H7 (cell line): ENCODE measurements at regions not wholly inside any gene's neighbourhood (a gene's known extent, or its start where the extent isn't known, plus 50 kb on each side); places are given as distances from the start of the nearest gene placed in this dataset.

Source experiments
- DNase-seq: peaks from one replicate; pipeline ENCODE4 v3.0.0; 2012
- H3K27me3 ChIP-seq: 2 replicates; pipeline ENCODE4 v1.6.0; 2011; ENCODE audit warnings: mild to moderate bottlenecking, low read length; ENCODE audit not compliant: control insufficient read depth, insufficient read depth
- H3K36me3 ChIP-seq: replicated peaks from 2 replicates; pipeline ENCODE4 v1.5.1; 2011; ENCODE audit warnings: low read length; ENCODE audit not compliant: control insufficient read depth, insufficient read depth
- H3K4me3 ChIP-seq: 2 replicates; pipeline ENCODE4 v1.5.1; 2011; ENCODE audit warnings: low read depth, mild to moderate bottlenecking, control low read depth, low read length, moderate library complexity; ENCODE audit not compliant: insufficient read depth

DNA sequence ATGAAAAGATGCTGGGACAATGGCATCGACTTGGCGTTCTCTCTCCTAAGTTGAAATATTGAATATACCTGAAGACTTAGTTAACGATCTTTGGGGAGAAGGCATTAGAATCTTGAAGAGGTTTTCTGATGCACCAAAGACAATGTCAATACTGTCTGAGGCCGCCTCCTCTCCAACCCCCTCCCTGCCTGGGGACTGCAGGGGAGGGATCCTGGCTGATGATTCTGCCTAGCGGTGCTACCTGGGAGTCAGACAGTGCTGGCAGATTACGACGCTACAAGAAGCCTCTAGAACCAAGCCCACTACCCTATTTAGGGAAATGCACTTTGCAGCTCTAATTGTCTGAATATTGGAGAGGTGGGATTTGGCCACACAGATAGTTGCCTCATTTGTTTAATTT is 145.6 kb upstream of the HABP2 start:
- Histone ChIP-seq H3K4me3 (no peak overlapping the region), H3K27me3 (peaks cover 2% of the 10 kb centered on the region), H3K36me3 (no peaks in the 10 kb centered on the region)
- DNase-seq, result peak; percentile 63

DNA sequence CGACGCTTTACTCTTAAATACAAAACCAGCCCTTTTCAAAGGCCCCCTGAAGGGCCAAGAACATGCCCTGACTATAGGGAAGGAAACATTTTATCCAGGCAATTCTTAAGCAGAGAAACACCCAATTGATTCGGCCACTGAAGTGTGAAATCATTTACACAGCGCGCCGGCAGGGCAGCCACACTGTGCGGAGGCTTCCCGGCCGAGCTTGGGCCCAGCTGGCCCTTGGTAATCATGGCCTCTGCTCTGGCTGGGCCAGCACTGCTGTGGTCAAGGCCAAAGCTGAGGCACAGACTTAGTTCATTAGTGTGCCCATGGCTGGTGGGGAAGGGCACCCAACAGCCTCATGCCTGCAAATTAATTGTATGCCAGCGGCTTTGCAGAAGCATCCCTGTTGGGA is 143.7 kb upstream of the HABP2 start:
- no peak for DNase-seq
- Histone ChIP-seq H3K27me3 (peaks cover 2% of the 10 kb centered on the region), H3K36me3 (no peaks in the 10 kb centered on the region), H3K4me3 (no peak overlapping the region)

GRCh38 chr10:113410618-113411017 is 142.2 kb upstream of the HABP2 start:
- peaks cover 2% of the 10 kb centered on the region for H3K27me3 ChIP-seq
- no peaks in the 10 kb centered on the region for H3K36me3 ChIP-seq
- H3K4me3 ChIP-seq, result no peak overlapping the region
- DNase-seq, result peak; percentile 46

DNA sequence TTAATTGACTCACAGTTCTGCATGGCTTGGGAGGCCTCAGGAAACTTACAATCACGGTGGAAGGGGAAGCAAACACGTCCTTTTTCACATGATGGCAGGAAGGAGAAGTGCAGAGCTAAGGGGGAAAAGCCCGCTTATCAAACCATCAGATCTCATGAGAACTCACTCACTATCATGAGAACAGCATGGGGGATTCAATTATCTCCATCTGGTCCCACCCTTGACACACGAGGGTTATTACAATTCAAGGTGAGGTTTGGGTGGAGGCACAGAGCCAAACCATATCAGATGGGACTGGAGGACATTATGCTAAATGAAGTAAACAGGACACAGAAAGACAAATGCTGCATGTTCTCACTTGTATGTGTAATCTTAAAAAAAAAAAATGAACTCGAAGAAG is 141.4 kb upstream of the HABP2 start:
- no peak for DNase-seq
- Histone ChIP-seq H3K4me3 (no peak overlapping the region), H3K36me3 (no peaks in the 10 kb centered on the region), H3K27me3 (peaks cover 2% of the 10 kb centered on the region; the same call in 1 of the 2 replicates)

DNA sequence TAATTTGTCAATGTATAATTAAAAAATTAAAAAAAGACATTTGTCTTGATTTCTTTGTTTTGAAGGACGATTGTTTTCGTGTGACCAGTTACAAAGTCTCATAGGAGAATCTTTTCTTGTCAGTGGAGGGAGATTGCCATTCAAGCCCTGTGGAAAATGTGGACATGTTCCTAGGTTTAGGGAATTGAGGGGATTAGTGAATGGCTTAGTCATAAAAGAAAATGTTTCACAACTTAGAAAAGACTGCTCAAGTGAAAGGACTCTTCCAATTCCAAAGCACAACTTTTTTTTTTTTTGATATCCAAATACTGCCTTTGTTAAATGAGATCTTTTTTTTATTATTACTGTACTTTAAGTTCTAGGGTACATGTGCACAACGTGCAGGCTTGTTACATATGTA is 140.7 kb upstream of the HABP2 start:
- DNase-seq, result no peak
- no peaks in the 10 kb centered on the region for H3K36me3 ChIP-seq
- H3K4me3 ChIP-seq, result no peak overlapping the region
- peaks cover 2% of the 10 kb centered on the region; the same call in 1 of the 2 replicates for H3K27me3 ChIP-seq

DNA sequence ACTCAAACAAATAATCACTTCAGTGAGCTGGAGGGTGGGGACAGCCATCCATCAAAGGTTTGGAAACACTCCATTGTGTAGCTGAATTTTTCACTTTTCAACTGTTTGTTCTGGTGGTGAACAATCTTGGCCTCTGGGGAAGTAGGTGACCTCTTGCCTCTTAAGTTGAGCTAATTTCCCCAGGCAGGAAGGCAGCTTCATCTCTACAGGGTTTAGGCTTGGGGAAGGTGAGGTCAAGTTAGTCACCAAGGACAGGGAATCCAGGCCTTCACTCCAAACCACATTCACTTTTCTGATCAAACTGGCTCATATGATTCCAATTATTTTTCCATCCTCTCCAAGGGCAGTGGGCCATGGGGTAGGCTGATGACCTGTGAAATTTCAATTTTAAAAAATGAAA is 138.3 kb upstream of the HABP2 start:
- no peak for DNase-seq
- H3K4me3 ChIP-seq, result no peak overlapping the region

GRCh38 chr10:113415246-113415645 is 137.6 kb upstream of the HABP2 start:
- Histone ChIP-seq H3K4me3 (no peak overlapping the region), H3K36me3 (no peaks in the 10 kb centered on the region), H3K27me3 (no peaks in the 10 kb centered on the region)
- DNase-seq, result no peak

More for the DNA sequence above, 138.3 kb upstream of the HABP2 start:
- Histone ChIP-seq H3K36me3 (no peaks in the 10 kb centered on the region), H3K27me3 (no peaks in the 10 kb centered on the region)

- H3K4me3 ChIP-seq, result no peak overlapping the region
- DNase-seq, result no peak
- H3K27me3 ChIP-seq, result no peaks in the 10 kb centered on the region
- H3K36me3 ChIP-seq, result no peaks in the 10 kb centered on the region
Measured at GRCh38 chr10:113420057-113420732, 132.7 kb upstream of the HABP2 start.

DNA sequence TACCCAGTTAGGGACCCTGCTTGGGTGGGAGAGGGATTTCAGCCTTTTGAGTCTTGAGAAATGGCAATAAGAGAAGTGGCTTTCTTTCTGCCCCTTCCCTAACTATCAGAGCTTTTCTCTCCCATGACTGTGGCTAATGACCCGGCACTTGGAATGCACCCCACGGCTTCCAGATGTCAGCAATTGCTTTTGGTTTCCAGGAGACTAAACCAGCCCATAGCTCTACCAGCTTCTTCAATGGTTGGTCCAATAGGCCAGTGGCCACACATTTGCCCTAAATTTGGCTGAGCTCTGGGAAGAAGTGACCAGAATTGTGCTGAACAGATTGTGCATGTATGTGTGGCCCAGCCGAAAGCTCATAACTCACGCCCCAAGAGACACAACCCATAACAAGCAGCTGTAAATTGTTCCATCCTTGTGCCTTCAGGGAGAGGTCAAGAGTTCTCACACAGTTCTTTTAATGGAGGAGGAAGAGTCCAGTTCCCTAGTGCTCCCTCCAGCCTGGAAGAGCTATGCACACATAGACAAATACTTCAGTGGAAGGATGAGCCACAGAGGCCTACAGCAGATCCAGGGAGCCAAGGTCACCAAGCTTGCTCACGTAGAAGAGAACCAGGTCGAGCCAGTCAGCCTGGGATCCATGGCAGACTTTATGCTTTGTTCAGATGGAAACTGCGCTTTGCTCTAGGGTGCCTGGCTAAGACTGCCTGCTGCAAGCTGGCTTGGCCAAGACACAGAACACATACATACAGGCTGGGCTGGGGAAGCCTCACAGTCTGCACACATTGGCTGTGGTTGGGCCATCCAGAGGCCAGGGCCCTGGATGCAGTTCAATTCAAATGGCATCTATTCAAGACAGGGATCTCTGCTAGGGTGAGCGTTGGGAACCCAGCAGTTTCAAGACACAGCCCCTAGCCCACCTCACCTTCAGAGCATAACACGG is 131.8 kb upstream of the HABP2 start:
- no peak for DNase-seq
- H3K27me3 ChIP-seq, result no peaks in the 10 kb centered on the region

DNA sequence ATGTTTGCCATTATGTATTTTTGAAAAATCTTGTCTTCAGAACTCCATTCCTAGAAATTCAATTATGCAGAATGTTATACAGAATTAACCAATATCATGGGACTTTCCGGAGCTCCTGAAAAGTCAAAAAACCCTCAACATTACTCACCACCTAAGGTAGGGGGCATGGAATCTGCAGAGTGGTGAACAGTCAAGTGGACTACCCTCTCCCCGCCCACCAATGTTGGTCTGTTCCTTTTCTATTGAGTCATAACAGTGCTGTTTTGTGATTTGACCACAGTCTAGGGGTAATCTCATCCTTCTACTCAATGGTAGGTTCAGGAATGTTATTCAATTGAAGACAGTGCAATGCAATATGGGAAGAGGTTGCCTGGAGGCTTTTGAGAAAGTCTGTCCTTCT is 130.5 kb upstream of the HABP2 start:
- no peaks in the 10 kb centered on the region for H3K36me3 ChIP-seq

More for the DNA sequence above, 131.8 kb upstream of the HABP2 start:
- no peaks in the 10 kb centered on the region for H3K36me3 ChIP-seq
- no peak overlapping the region for H3K4me3 ChIP-seq

GRCh38 chr10:113423981-113424721 is 128.7 kb upstream of the HABP2 start:
- Histone ChIP-seq H3K4me3 (no peak overlapping the region), H3K36me3 (no peaks in the 10 kb centered on the region), H3K27me3 (no peaks in the 10 kb centered on the region)
- DNase-seq, result no peak

More for the DNA sequence above, 130.5 kb upstream of the HABP2 start:
- no peak for DNase-seq
- Histone ChIP-seq H3K4me3 (no peak overlapping the region), H3K27me3 (no peaks in the 10 kb centered on the region)

DNA sequence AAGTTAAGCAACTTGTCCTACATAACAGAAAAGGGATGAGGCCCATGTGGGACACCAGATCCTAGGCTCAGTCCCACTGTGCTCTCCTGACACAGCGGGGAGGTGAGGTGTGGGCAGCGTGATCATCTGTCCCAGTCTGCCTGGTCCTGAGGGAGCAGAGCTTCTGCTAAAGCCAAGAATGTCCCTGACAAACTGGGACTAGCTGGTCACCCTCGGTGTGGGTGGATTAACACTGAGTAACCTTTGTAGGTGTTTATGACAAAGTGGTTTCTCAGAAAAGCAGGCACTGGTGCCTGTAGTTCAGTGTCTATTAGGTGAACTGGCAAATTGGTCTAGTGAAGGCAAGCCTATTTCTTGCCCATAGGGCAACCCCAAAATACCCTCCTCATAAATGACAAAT is 127.8 kb upstream of the HABP2 start:
- Histone ChIP-seq H3K36me3 (no peaks in the 10 kb centered on the region), H3K27me3 (no peaks in the 10 kb centered on the region), H3K4me3 (no peak overlapping the region)
- DNase-seq, result no peak

DNA sequence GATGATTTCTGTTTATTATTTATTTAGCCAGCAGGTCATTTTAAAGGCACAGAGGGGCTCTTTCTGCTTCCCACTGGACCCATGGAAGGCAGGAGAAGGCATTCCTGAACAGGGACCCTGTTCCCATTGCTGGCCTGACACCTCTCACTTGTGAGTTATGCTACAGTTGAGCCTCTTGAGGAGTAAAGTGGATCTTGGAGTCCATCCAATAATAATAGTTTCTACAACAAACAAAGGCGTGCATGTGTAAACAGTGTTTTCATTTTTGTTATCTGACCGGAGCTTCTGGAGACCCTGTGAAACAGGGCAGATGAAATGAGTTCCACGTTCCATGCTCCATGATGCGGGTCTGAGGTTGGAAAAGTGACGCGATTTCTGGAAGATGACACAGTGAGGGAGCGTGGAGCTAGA is 127.3 kb upstream of the HABP2 start:
- Histone ChIP-seq H3K27me3 (no peaks in the 10 kb centered on the region), H3K36me3 (no peaks in the 10 kb centered on the region), H3K4me3 (no peak overlapping the region)
- no peak for DNase-seq

GRCh38 chr10:113426181-113426877 is 126.5 kb upstream of the HABP2 start:
- H3K4me3 ChIP-seq, result no peak overlapping the region
- H3K27me3 ChIP-seq, result no peaks in the 10 kb centered on the region
- DNase-seq, result no peak
- H3K36me3 ChIP-seq, result no peaks in the 10 kb centered on the region
